ENCODE measurements at regions not wholly inside any gene's neighbourhood (a gene's known extent, or its start where the extent isn't known, plus 50 kb on each side); places are given as distances from the start of the nearest gene placed in this dataset.

GRCh38 chr10:65306201-65306600, 1619.6 kb upstream of the LRRTM3 start:
- DNase-seq (ENCODE audit: low read depth): no peak
- TF ChIP-seq, protein P1, sequence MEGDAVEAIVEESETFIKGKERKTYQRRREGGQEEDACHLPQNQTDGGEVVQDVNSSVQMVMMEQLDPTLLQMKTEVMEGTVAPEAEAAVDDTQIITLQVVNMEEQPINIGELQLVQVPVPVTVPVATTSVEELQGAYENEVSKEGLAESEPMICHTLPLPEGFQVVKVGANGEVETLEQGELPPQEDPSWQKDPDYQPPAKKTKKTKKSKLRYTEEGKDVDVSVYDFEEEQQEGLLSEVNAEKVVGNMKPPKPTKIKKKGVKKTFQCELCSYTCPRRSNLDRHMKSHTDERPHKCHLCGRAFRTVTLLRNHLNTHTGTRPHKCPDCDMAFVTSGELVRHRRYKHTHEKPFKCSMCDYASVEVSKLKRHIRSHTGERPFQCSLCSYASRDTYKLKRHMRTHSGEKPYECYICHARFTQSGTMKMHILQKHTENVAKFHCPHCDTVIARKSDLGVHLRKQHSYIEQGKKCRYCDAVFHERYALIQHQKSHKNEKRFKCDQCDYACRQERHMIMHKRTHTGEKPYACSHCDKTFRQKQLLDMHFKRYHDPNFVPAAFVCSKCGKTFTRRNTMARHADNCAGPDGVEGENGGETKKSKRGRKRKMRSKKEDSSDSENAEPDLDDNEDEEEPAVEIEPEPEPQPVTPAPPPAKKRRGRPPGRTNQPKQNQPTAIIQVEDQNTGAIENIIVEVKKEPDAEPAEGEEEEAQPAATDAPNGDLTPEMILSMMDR (IDR thresholded peaks at IDR 0.05; ENCODE audit: insufficient read depth, low read depth, low read length, missing control alignments): no peak
- no peak overlapping the region for H3K4me3 ChIP-seq (ENCODE audit: low read depth, low read length)

GRCh38 chr10:65312876-65313275, 1613.0 kb upstream of the LRRTM3 start:
- no peak overlapping the region for H3K4me3 ChIP-seq (ENCODE audit: low read depth, low read length)
- TF ChIP-seq, protein P1 (IDR thresholded peaks at IDR 0.05; ENCODE audit: insufficient read depth, low read depth, low read length, missing control alignments): no peak
- DNase-seq (ENCODE audit: low read depth): no peak

DNA sequence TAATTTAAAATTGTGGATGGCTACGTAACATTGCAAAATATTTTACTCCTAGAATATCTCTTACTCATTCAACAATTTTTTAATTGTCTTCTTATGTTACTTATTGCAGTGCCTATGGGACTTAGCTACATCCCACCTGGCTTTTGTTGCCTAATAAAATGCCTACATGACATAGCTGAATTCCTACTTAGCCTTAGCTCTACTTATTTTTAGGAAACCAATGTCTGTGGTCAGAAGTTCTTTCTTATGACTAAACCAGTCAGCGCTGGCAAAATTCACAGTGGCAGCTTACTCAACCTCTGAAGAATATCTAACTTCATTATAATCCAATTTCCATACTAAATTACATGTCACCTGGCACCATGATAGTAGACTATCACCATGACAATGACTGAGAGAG, 1612.4 kb upstream of the LRRTM3 start:
- TF ChIP-seq, protein P1 (IDR thresholded peaks at IDR 0.05; ENCODE audit: insufficient read depth, low read depth, low read length, missing control alignments): no peak
- DNase-seq (ENCODE audit: low read depth): no peak
- H3K4me3 ChIP-seq (ENCODE audit: low read depth, low read length): no peak overlapping the region

DNA sequence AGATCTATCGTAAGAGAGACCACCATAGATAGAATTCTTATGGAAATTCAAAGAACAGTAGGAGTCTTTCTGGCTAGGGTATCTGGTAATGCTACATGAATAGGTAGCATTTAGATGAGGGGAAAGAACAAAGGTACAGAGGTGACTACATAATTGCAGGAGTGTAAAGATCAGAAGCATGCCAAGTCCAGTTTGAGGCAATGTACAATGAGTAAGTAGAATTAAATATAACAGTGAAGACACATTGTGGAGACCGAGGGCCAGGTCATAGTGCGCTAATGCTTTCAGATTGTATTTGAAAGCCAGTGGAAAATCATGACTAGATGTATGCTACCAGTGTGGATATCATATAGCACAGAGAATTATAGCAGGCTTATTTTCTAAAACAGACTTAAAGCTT, 1611.6 kb upstream of the LRRTM3 start:
- DNase-seq (ENCODE audit: low read depth): no peak
- TF ChIP-seq, protein P1 (IDR thresholded peaks at IDR 0.05; ENCODE audit: insufficient read depth, low read depth, low read length, missing control alignments): no peak

DNA sequence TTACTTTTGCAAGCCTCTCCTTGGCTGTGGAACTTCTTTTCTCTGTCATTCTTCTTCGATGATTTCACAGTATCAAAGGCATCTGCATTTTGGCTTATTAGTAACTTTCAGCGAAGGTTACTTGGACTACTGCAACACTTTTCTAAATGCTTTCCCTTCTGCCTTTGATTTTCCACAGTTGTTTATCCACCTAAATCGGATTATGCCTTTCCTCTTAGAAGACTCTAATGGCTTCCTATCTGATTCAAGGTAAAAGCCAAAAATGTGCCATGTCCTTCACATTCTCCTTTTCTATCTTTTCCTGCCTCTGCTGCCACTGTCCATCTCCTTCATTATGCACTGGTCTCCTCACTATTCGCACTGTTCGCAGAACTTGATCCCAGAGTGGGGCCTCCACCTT, 1606.3 kb upstream of the LRRTM3 start:
- H3K4me3 ChIP-seq (ENCODE audit: low read depth, low read length): no peak overlapping the region
- DNase-seq (ENCODE audit: low read depth): no peak
- TF ChIP-seq, protein P1 (IDR thresholded peaks at IDR 0.05; ENCODE audit: insufficient read depth, low read depth, low read length, missing control alignments): no peak

More for the DNA sequence above, 1611.6 kb upstream of the LRRTM3 start:
- no peak overlapping the region for H3K4me3 ChIP-seq (ENCODE audit: low read depth, low read length)

- TF ChIP-seq, protein P1 (IDR thresholded peaks at IDR 0.05; ENCODE audit: insufficient read depth, low read depth, low read length, missing control alignments): no peak
- H3K4me3 ChIP-seq (ENCODE audit: low read depth, low read length): no peak overlapping the region
- DNase-seq (ENCODE audit: low read depth): no peak
These were observed 1605.4 kb upstream of the LRRTM3 start for GRCh38 chr10:65320236-65321026.

- TF ChIP-seq, protein P1 (IDR thresholded peaks at IDR 0.05; ENCODE audit: insufficient read depth, low read depth, low read length, missing control alignments): no peak
- no peak for DNase-seq (ENCODE audit: low read depth)
- no peak overlapping the region for H3K4me3 ChIP-seq (ENCODE audit: low read depth, low read length)
These were observed 1602.0 kb upstream of the LRRTM3 start for GRCh38 chr10:65323802-65324201.
